GM19372 (cell line): ENCODE measurements at regions not wholly inside any gene's neighbourhood (a gene's known extent, or its start where the extent isn't known, plus 50 kb on each side); places are given as distances from the start of the nearest gene placed in this dataset.
"Not testable (repeated sequence)": the region's sequence is repeated elsewhere in the genome, so short reads cannot be mapped to it uniquely, and the experiment has no call there.

Experiments
- ATAC-seq: cut with Tn5 transposase; IDR thresholded peaks from one replicate; pipeline ENCODE4 v1.9.1; 2021; ENCODE audit warnings: mild to moderate bottlenecking, low read depth, moderate library complexity; ENCODE audit not compliant: unreplicated experiment

DNA sequence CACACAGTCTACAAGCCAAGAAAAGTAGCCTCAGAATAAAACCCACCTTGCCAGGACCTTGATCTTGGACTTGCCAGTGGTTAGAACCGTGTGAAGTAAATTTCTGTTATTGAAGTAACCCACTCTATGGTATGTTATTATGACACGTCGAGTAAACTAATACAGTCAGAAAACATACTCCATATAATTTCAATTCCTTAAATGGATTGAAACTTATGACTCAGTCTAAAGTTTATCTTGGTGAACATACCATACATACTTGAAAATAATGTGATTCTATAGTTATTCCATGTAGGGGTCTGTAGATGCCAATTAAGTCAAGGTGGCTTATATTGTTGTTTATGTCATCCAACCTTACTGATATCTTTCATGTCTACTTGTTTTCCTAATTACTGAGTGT, 950.7 kb downstream of the TLE4 start:
- ATAC-seq: no peak

DNA sequence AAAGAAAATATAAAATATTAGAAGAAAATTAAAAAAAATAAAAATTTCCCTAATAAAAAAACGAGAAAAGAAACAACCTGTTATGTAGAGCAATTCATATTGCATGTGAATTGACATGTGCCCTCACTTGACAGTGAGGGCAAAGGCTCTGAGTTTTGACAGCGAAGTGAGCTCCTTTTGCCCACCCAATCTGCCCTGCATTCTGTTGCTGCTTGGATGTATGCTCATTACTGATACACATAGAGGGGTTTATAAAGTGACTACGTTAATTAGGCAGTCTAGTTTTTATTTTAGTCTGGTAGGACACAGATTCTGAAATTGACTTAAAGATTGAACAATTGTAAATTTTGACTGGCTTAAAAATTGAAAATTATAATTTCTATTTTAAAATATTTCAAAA, 949.4 kb downstream of the TLE4 start:
- ATAC-seq: no peak

GRCh38 chr9:80520231-80520630, 948.5 kb downstream of the TLE4 start:
- no peak for ATAC-seq

DNA sequence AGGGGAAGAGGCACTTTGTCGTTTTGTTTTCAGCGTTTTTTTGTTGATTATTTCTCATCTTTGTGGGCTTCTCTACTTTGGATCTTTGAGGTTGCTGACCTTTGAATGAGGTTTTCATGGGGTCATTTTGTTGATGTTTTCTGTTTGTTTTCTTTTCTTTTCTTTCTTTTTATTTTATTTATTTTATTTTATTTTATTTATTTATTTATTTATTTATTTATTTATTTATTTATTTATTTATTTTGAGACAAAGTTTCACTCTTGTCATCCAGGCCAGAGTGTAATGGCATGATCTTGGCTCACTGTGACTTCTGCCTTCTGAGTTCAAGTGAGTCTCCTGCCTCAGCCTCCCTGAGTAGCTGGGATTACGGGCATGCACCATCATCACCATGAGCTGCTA, 946.7 kb downstream of the TLE4 start:
- ATAC-seq: no peak

GRCh38 chr9:80516679-80517078, 944.9 kb downstream of the TLE4 start:
- no peak for ATAC-seq

DNA sequence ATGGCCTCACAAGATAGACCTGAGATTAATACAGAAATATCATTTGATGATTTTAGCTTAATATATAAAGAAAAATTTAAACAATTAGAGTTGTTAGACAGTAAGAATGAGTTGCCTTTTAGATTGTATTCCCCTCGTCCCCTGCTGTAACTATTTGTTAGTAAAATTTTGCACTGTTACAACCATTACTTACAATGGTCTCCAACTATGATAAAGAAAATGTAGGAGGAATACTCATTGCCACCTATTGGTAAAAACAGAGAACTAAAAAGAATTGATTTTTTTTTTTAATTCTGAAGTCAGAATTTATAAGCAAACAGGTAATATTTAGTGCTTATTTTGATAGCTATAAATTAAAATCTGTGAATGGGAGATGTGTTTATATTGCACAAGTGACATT, 937.6 kb downstream of the TLE4 start:
- no peak for ATAC-seq

GRCh38 chr9:80507611-80508010, 935.8 kb downstream of the TLE4 start:
- no peak for ATAC-seq

GRCh38 chr9:80504601-80505230, 933.0 kb downstream of the TLE4 start:
- no peak for ATAC-seq

- no peak for ATAC-seq
Observed at GRCh38 chr9:80503671-80504281, 932.0 kb downstream of the TLE4 start.

GRCh38 chr9:80502306-80502705, 930.5 kb downstream of the TLE4 start:
- no peak for ATAC-seq

GRCh38 chr9:80501635-80502034, 929.9 kb downstream of the TLE4 start:
- no peak for ATAC-seq

- ATAC-seq: no peak
Observed at GRCh38 chr9:80500300-80500699, 928.5 kb downstream of the TLE4 start.

DNA sequence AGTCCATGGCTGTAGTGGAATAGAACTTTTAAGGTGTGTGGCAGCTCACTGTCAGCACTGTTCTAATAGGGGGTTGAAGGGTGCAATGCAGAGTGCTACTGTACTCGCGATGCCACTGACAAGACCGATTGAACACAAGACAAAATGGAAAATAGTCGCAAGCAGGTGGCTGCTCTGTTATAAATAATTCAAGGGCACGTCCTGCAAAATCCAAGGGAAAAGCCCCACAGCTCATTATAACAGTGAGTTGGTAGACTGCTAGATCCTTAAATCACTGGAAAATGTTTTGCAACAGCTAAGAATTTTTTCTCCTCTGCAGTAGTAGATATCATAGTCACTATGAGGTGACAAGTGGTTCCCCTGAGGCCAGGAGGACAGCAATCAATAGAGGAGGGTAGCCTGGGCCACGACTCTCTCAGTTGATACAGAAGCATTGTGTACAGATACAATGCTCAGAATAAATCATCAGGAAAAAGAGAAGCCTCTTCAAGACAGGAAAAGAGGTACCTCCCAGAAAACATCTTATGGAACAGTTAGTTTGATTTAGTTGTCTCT, 926.3 kb downstream of the TLE4 start:
- no peak for ATAC-seq

DNA sequence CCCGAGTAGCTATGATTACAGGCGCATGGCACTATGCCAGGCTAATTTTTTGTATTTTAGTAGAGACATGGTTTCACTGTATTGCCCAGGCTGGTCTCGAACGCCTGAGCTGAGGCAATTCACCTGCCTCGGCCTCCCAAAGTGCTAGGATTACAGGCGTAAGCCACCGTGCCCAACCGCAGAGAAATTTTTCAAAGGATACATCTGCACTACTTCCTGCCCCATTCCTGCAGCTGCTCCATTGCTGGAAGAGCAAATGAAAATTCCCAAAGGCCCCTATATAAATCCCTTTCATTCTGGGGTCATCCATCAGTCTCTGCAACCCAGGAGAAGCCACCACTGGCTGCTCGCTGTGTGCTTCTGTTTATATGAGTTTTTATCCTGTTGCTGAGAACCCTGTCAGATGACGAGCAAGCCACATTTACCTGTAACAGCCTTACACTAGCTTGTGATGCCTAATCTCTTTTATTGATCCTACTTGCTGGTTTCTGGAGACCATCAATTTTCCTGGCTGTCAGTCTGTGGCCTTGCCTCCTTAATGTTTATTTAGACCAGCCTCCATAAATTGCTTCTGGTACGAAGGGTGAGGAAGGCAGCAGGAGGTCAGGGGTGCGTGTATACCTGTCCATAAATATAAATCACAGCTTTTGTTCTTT, 925.3 kb downstream of the TLE4 start:
- no peak for ATAC-seq

DNA sequence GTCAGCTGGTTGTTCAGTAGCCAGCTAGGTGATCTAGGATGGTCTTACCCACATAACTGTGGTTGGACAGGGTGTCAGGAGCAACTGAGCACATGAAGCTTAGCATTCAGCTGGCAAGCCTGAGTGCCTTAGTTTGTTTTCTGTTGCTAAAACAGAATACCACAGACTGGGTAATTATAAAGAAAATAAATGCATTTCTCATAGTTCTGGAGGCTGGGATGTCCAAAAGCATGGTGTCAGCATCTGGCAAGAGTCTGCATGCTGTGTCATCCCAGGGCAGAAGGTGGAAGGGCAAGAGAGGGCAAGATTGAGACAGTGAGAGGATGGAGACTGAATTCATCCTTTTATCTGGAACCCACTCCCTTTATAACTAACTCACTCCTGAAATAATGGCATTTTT, 921.5 kb downstream of the TLE4 start:
- ATAC-seq: no peak

GRCh38 chr9:80492221-80492620, 920.5 kb downstream of the TLE4 start:
- ATAC-seq: no peak

- ATAC-seq: no peak
Observed at GRCh38 chr9:80491086-80491696, 919.4 kb downstream of the TLE4 start.

- ATAC-seq: no peak
Observed at GRCh38 chr9:80489329-80489728, 917.6 kb downstream of the TLE4 start.

DNA sequence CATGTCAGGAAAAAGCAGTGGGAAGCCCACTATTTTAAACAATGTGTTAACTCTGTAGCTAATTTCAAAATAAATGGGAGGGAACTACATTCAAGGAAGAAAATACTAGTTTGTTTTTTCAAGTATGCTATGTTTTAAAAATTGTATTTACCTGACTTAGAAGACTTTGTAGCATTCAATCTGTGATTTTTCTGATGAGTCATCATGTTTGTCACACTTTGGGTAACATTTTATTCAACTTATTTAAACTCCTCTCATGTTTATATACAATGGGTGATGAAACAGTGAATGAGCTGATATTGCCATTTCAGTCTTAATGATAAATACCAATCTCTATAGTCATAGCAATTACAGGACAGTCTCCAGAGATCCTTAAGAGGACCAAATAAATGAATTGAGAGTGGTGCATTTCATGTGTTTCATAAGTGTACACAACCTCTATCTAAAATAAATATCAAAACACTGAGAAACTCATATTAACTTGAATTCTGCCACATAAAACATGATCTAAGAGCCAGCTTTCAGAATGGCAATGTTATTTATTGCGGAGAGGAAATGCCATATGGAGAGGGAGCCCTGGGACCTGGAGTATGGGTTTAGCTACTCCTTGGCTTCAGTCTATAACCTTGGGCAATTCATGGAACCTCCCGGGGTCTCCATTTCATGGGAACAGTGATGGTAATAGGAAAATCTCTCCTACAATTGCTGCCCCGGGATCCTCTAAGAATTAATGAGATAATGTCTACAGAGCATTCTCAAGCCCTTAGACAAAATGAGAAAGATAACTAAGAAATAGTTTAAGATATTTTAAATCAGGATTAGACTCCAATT, 913.9 kb downstream of the TLE4 start:
- ATAC-seq: no peak

DNA sequence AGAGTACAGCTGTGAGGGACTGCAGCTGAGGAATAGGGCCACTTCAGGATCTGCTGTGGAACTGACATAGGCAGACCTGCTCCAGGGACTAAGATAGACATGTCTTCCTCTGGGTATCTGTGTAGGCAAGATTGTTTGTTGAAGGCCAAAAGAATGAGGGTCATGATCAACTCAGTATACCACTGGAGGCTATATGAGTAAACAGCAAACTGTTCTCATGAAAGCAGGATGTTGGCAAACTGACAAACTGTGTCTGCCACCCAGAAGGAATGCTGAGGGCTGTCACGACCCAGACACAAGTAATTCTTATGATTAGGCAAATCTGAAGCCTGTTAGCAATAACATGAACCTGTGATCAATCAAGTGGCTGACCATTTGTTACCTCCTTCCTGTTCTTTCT, 910.5 kb downstream of the TLE4 start:
- ATAC-seq: not testable (repeated sequence)

GRCh38 chr9:80467632-80468031, 895.9 kb downstream of the TLE4 start:
- no peak for ATAC-seq
